GM23338 (cell line): ENCODE measurements at regions not wholly inside any gene's neighbourhood (a gene's known extent, or its start where the extent isn't known, plus 50 kb on each side); places are given as distances from the start of the nearest gene placed in this dataset.

ENCODE experiments used
- ATAC-seq: fragments of 200-7000 bp; cut with Tn5 transposase; 3 replicates; pipeline ENCODE4 v1.9.1; 2020
- DNase-seq: peaks from one replicate; pipeline ENCODE4 v3.0.0-alpha.2; 2015; ENCODE audit warnings: low spot score
- H2AFZ ChIP-seq: fragments of 200-600 bp; sonication (generic); 2 replicates; pipeline ENCODE4 v1.8.0; 2016; ENCODE audit warnings: antibody characterized with exemption, mild to moderate bottlenecking, moderate library complexity
- H3F3A ChIP-seq: fragments of 200-600 bp; sonication (generic); replicated peaks from 2 replicates; pipeline ENCODE4 v1.8.0; 2017; ENCODE audit warnings: antibody characterized with exemption, mixed run types, low read depth
- H3K27ac ChIP-seq: fragments of 200-600 bp; sonication (generic); 2 replicates; pipeline ENCODE4 v1.6.1; 2016; ENCODE audit warnings: low read depth
- H3K27me3 ChIP-seq: fragments of 200-600 bp; sonication (generic); 2 replicates; pipeline ENCODE4 v1.8.0; 2016; ENCODE audit warnings: mild to moderate bottlenecking, mixed run types, moderate library complexity; ENCODE audit not compliant: insufficient read depth
- H3K36me3 ChIP-seq: fragments of 200-600 bp; sonication (generic); 2 replicates; pipeline ENCODE4 v1.8.0; 2016; ENCODE audit warnings: mild to moderate bottlenecking; ENCODE audit not compliant: insufficient read depth
- H3K4me1 ChIP-seq: fragments of 200-600 bp; sonication (generic); 2 replicates; pipeline ENCODE4 v1.8.0; 2016; ENCODE audit warnings: mild to moderate bottlenecking, moderate library complexity; ENCODE audit not compliant: insufficient read depth
- H3K4me2 ChIP-seq: fragments of 200-600 bp; sonication (generic); 2 replicates; pipeline ENCODE4 v1.7.1; 2017; ENCODE audit warnings: mixed run types
- H3K4me3 ChIP-seq: fragments of 200-600 bp; sonication (generic); 2 replicates; pipeline ENCODE4 v1.6.1; 2016; ENCODE audit warnings: mixed run types
- H3K79me2 ChIP-seq: fragments of 200-600 bp; sonication (generic); replicated peaks from 2 replicates; pipeline ENCODE4 v1.8.0; 2017; ENCODE audit warnings: mild to moderate bottlenecking; ENCODE audit not compliant: insufficient read depth
- H3K9me2 ChIP-seq: fragments of 200-600 bp; sonication (generic); 2 replicates; pipeline ENCODE4 v1.8.0; 2017; ENCODE audit not compliant: insufficient read depth
- H4K20me1 ChIP-seq: fragments of 200-600 bp; sonication (generic); replicated peaks from 2 replicates; pipeline ENCODE4 v1.8.0; 2017; ENCODE audit warnings: mild to moderate bottlenecking; ENCODE audit not compliant: insufficient read depth
- H3K27ac Mint-ChIP-seq: 2 replicates; pipeline ENCODE4 v1.8.0; 2020; ENCODE audit warnings: inconsistent platforms, mild to moderate bottlenecking, moderate library complexity, mixed read lengths
- H3K27me3 Mint-ChIP-seq: 3 replicates; pipeline ENCODE4 v1.8.0; 2022; ENCODE audit warnings: low read depth, mild to moderate bottlenecking, moderate library complexity, mixed read lengths, inconsistent platforms; ENCODE audit not compliant: insufficient read depth, poor library complexity
- H3K36me3 Mint-ChIP-seq: 3 replicates; pipeline ENCODE4 v1.8.0; 2021; ENCODE audit warnings: low read depth, mild to moderate bottlenecking, inconsistent platforms, moderate library complexity, mixed read lengths
- H3K4me1 Mint-ChIP-seq: 3 replicates; pipeline ENCODE4 v1.8.0; 2020; ENCODE audit warnings: mild to moderate bottlenecking, inconsistent platforms, mixed read lengths
- H3K4me3 Mint-ChIP-seq: 3 replicates; pipeline ENCODE4 v1.8.0; 2021; ENCODE audit warnings: moderate library complexity, mild to moderate bottlenecking, inconsistent platforms, mixed read lengths
- H3K9me3 Mint-ChIP-seq: 3 replicates; pipeline ENCODE4 v1.8.0; 2020; ENCODE audit warnings: moderate library complexity, mild to moderate bottlenecking, inconsistent platforms, mixed read lengths
- CREB1 ChIP-seq: fragments of 250-450 bp; sonication (Bioruptor Pico); IDR thresholded peaks from 2 replicates; pipeline ENCODE4 v1.5.0; 2020; ENCODE audit warnings: low read depth, mild to moderate bottlenecking, moderate library complexity
- EZH2 ChIP-seq: fragments of 200-600 bp; sonication (generic); IDR thresholded peaks from one replicate; pipeline ENCODE4 v1.8.0; 2017; ENCODE audit warnings: antibody characterized with exemption, mild to moderate bottlenecking, low read depth; ENCODE audit not compliant: unreplicated experiment
- EZH2phosphoT487 ChIP-seq: fragments of 200-600 bp; sonication (generic); IDR thresholded peaks from one replicate; pipeline ENCODE4 v1.8.1; 2018; ENCODE audit warnings: antibody characterized with exemption; ENCODE audit not compliant: unreplicated experiment
- NANOG ChIP-seq: IDR thresholded peaks from 2 replicates; pipeline ENCODE4 v1.6.1; 2016; ENCODE audit warnings: antibody characterized with exemption, borderline replicate concordance
- STAT1 ChIP-seq: IDR thresholded peaks from one replicate; pipeline ENCODE4 v1.6.1; 2016; ENCODE audit warnings: antibody characterized with exemption; ENCODE audit not compliant: unreplicated experiment
- ZNF114 ChIP-seq: fragments of 250-450 bp; sonication (Bioruptor Pico); IDR thresholded peaks from 2 replicates; pipeline ENCODE4 v1.5.0; 2020; ENCODE audit warnings: mild to moderate bottlenecking, moderate library complexity
- ZNF331 ChIP-seq: fragments of 250-450 bp; sonication (Bioruptor Pico); IDR thresholded peaks from 2 replicates; pipeline ENCODE4 v1.5.0; 2020; ENCODE audit warnings: low read depth, mild to moderate bottlenecking, moderate library complexity
- TF ChIP-seq, protein P1 (sequence below): IDR thresholded peaks from 2 replicates; pipeline ENCODE4 v1.6.1; 2016; ENCODE audit warnings: antibody characterized with exemption
- TF ChIP-seq, protein P2 (sequence below), 2 experiments: fragments of 200-600 bp in 1 of 2; sonication (generic) in 1 of 2; conservative IDR thresholded peaks; 2 replicates each; pipeline versions ENCODE4 v1.5.1 to v1.6.1; 2016 to 2017; ENCODE audit warnings: antibody characterized with exemption in 2 of 2, low read depth in 2 of 2, mild to moderate bottlenecking in 2 of 2, moderate library complexity in 1 of 2
- TF ChIP-seq, protein P3 (sequence below): IDR thresholded peaks from one replicate; pipeline ENCODE4 v1.6.1; 2018; ENCODE audit warnings: antibody characterized with exemption; ENCODE audit not compliant: unreplicated experiment
- TF ChIP-seq, protein P4 (sequence below): fragments of 250-450 bp; sonication (Bioruptor Pico); IDR thresholded peaks from 2 replicates; pipeline ENCODE4 v1.5.0; 2020; ENCODE audit warnings: mild to moderate bottlenecking, moderate library complexity

DNA sequence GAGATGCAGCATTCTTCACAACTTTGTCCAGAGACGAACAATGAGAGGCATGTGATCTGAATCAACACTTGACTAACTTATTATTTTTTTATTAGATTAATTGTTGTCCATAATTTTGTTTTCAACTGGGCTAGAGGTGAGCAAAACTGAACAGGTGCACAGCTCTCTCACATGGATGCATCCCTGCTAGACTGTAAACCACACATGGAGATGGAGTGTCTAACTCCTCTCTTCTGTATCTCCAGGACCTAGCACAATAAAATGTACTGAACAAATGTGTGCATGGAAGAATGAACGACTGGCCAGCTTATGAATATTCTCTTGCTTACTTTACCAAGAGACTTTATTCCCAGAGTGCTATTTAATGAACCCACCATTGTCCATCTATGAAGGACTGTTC is 627.7 kb downstream of the LIG4 start:
- Histone ChIP-seq H4K20me1 (peaks cover 5% of the 10 kb centered on the region; the same call in 1 of the 2 replicates), H3K4me2 (no peak overlapping the region), H3K4me3 (no peak overlapping the region), H3K27ac (no peak overlapping the region), H3K9me2 (no peaks in the 10 kb centered on the region), H2AFZ (no peak overlapping the region), H3K4me1 (no peaks in the 10 kb centered on the region), H3K36me3 (no peaks in the 10 kb centered on the region), H3K27me3 (peaks cover 6% of the 10 kb centered on the region), H3K79me2 (no peaks in the 10 kb centered on the region), H3F3A (no peaks in the 10 kb centered on the region)
- Mint-ChIP-seq H3K27me3 (peaks cover 2% of the 10 kb centered on the region), H3K36me3 (no peaks in the 10 kb centered on the region), H3K4me1 (no peaks in the 10 kb centered on the region), H3K27ac (no peak overlapping the region), H3K4me3 (no peak overlapping the region), H3K9me3 (no peaks in the 10 kb centered on the region)
- TF ChIP-seq EZH2 (no peak), CREB1 (no peak), NANOG (no peak), ZNF331 (no peak), ZNF114 (no peak), EZH2phosphoT487 (no peak), STAT1 (no peak)
- TF ChIP-seq, protein P1, sequence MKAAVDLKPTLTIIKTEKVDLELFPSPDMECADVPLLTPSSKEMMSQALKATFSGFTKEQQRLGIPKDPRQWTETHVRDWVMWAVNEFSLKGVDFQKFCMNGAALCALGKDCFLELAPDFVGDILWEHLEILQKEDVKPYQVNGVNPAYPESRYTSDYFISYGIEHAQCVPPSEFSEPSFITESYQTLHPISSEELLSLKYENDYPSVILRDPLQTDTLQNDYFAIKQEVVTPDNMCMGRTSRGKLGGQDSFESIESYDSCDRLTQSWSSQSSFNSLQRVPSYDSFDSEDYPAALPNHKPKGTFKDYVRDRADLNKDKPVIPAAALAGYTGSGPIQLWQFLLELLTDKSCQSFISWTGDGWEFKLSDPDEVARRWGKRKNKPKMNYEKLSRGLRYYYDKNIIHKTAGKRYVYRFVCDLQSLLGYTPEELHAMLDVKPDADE: no peak
- TF ChIP-seq, protein P2, sequence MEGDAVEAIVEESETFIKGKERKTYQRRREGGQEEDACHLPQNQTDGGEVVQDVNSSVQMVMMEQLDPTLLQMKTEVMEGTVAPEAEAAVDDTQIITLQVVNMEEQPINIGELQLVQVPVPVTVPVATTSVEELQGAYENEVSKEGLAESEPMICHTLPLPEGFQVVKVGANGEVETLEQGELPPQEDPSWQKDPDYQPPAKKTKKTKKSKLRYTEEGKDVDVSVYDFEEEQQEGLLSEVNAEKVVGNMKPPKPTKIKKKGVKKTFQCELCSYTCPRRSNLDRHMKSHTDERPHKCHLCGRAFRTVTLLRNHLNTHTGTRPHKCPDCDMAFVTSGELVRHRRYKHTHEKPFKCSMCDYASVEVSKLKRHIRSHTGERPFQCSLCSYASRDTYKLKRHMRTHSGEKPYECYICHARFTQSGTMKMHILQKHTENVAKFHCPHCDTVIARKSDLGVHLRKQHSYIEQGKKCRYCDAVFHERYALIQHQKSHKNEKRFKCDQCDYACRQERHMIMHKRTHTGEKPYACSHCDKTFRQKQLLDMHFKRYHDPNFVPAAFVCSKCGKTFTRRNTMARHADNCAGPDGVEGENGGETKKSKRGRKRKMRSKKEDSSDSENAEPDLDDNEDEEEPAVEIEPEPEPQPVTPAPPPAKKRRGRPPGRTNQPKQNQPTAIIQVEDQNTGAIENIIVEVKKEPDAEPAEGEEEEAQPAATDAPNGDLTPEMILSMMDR (conservative IDR thresholded peaks at IDR 0.05; ENCODE audit: low read depth in 2 of 2): no peak
- TF ChIP-seq, protein P3, sequence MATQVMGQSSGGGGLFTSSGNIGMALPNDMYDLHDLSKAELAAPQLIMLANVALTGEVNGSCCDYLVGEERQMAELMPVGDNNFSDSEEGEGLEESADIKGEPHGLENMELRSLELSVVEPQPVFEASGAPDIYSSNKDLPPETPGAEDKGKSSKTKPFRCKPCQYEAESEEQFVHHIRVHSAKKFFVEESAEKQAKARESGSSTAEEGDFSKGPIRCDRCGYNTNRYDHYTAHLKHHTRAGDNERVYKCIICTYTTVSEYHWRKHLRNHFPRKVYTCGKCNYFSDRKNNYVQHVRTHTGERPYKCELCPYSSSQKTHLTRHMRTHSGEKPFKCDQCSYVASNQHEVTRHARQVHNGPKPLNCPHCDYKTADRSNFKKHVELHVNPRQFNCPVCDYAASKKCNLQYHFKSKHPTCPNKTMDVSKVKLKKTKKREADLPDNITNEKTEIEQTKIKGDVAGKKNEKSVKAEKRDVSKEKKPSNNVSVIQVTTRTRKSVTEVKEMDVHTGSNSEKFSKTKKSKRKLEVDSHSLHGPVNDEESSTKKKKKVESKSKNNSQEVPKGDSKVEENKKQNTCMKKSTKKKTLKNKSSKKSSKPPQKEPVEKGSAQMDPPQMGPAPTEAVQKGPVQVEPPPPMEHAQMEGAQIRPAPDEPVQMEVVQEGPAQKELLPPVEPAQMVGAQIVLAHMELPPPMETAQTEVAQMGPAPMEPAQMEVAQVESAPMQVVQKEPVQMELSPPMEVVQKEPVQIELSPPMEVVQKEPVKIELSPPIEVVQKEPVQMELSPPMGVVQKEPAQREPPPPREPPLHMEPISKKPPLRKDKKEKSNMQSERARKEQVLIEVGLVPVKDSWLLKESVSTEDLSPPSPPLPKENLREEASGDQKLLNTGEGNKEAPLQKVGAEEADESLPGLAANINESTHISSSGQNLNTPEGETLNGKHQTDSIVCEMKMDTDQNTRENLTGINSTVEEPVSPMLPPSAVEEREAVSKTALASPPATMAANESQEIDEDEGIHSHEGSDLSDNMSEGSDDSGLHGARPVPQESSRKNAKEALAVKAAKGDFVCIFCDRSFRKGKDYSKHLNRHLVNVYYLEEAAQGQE: no peak
- TF ChIP-seq, protein P4, sequence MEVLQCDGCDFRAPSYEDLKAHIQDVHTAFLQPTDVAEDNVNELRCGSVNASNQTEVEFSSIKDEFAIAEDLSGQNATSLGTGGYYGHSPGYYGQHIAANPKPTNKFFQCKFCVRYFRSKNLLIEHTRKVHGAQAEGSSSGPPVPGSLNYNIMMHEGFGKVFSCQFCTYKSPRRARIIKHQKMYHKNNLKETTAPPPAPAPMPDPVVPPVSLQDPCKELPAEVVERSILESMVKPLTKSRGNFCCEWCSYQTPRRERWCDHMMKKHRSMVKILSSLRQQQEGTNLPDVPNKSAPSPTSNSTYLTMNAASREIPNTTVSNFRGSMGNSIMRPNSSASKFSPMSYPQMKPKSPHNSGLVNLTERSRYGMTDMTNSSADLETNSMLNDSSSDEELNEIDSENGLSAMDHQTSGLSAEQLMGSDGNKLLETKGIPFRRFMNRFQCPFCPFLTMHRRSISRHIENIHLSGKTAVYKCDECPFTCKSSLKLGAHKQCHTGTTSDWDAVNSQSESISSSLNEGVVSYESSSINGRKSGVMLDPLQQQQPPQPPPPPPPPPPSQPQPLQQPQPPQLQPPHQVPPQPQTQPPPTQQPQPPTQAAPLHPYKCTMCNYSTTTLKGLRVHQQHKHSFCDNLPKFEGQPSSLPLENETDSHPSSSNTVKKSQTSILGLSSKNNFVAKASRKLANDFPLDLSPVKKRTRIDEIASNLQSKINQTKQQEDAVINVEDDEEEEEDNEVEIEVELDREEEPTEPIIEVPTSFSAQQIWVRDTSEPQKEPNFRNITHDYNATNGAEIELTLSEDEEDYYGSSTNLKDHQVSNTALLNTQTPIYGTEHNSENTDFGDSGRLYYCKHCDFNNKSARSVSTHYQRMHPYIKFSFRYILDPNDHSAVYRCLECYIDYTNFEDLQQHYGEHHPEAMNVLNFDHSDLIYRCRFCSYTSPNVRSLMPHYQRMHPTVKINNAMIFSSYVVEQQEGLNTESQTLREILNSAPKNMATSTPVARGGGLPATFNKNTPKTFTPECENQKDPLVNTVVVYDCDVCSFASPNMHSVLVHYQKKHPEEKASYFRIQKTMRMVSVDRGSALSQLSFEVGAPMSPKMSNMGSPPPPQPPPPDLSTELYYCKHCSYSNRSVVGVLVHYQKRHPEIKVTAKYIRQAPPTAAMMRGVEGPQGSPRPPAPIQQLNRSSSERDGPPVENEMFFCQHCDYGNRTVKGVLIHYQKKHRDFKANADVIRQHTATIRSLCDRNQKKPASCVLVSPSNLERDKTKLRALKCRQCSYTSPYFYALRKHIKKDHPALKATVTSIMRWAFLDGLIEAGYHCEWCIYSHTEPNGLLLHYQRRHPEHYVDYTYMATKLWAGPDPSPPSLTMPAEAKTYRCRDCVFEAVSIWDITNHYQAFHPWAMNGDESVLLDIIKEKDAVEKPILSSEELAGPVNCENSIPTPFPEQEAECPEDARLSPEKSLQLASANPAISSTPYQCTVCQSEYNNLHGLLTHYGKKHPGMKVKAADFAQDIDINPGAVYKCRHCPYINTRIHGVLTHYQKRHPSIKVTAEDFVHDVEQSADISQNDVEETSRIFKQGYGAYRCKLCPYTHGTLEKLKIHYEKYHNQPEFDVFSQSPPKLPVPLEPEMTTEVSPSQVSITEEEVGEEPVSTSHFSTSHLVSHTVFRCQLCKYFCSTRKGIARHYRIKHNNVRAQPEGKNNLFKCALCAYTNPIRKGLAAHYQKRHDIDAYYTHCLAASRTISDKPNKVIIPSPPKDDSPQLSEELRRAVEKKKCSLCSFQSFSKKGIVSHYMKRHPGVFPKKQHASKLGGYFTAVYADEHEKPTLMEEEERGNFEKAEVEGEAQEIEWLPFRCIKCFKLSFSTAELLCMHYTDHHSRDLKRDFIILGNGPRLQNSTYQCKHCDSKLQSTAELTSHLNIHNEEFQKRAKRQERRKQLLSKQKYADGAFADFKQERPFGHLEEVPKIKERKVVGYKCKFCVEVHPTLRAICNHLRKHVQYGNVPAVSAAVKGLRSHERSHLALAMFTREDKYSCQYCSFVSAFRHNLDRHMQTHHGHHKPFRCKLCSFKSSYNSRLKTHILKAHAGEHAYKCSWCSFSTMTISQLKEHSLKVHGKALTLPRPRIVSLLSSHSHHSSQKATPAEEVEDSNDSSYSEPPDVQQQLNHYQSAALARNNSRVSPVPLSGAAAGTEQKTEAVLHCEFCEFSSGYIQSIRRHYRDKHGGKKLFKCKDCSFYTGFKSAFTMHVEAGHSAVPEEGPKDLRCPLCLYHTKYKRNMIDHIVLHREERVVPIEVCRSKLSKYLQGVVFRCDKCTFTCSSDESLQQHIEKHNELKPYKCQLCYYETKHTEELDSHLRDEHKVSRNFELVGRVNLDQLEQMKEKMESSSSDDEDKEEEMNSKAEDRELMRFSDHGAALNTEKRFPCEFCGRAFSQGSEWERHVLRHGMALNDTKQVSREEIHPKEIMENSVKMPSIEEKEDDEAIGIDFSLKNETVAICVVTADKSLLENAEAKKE (CRISPR knock-in tag): no peak
- DNase-seq: no peak
- ATAC-seq: no peak
